HG03280 (cell line): ENCODE measurements at regions not wholly inside any gene's neighbourhood (a gene's known extent, or its start where the extent isn't known, plus 50 kb on each side); places are given as distances from the start of the nearest gene placed in this dataset.
A peak's percentile ranks its signal among the peaks of the same experiment; 100 is the strongest.
"Not testable (repeated sequence)": the region's sequence is repeated elsewhere in the genome, so short reads cannot be mapped to it uniquely, and the experiment has no call there.

ENCODE experiments used
- ATAC-seq: cut with Tn5 transposase; IDR thresholded peaks from one replicate; pipeline ENCODE4 v1.9.1; 2021; ENCODE audit warnings: mild to moderate bottlenecking, moderate library complexity; ENCODE audit not compliant: unreplicated experiment

- ATAC-seq = no peak
Observed at GRCh38 chr1:103353391-103353790, 172.1 kb upstream of the RNPC3 start.

- no peak for ATAC-seq
Observed at GRCh38 chr1:103348136-103348535, 177.4 kb upstream of the RNPC3 start.

GRCh38 chr1:103344930-103345329 lies 180.6 kb upstream of the RNPC3 start:
- no peak for ATAC-seq

GRCh38 chr1:103341377-103341880 lies 184.1 kb upstream of the RNPC3 start:
- ATAC-seq = no peak

GRCh38 chr1:103337779-103338178 lies 187.7 kb upstream of the RNPC3 start:
- peak; percentile 56 for ATAC-seq

- no peak for ATAC-seq
Observed at GRCh38 chr1:103336408-103336807, 189.1 kb upstream of the RNPC3 start.

GRCh38 chr1:103333141-103333540 lies 192.4 kb upstream of the RNPC3 start:
- ATAC-seq = peak; percentile 68

- peak; percentile 68 for ATAC-seq
Observed at GRCh38 chr1:103327054-103327719, 198.3 kb upstream of the RNPC3 start.

- no peak for ATAC-seq
Observed at GRCh38 chr1:103326595-103326994, 198.9 kb upstream of the RNPC3 start.

- ATAC-seq = no peak
Observed at GRCh38 chr1:103309786-103310185, 201.5 kb upstream of the COL11A1 start.

- ATAC-seq = no peak
Observed at GRCh38 chr1:103307751-103308150, 199.4 kb upstream of the COL11A1 start.

GRCh38 chr1:103283841-103284669 lies 175.7 kb upstream of the COL11A1 start:
- no peak for ATAC-seq

- ATAC-seq = no peak
Observed at GRCh38 chr1:103283371-103283770, 175.0 kb upstream of the COL11A1 start.

- no peak for ATAC-seq
Observed at GRCh38 chr1:103275725-103276124, 167.4 kb upstream of the COL11A1 start.

GRCh38 chr1:103274886-103275285 lies 166.6 kb upstream of the COL11A1 start:
- no peak for ATAC-seq

GRCh38 chr1:103273106-103273505 lies 164.8 kb upstream of the COL11A1 start:
- ATAC-seq = no peak

GRCh38 chr1:103271471-103271870 lies 163.1 kb upstream of the COL11A1 start:
- ATAC-seq = not testable (repeated sequence)

- ATAC-seq = no peak
Observed at GRCh38 chr1:103267893-103268292, 159.6 kb upstream of the COL11A1 start.

- no peak for ATAC-seq
Observed at GRCh38 chr1:103267266-103267665, 158.9 kb upstream of the COL11A1 start.

GRCh38 chr1:103266036-103266435 lies 157.7 kb upstream of the COL11A1 start:
- no peak for ATAC-seq

GRCh38 chr1:103265551-103265950 lies 157.2 kb upstream of the COL11A1 start:
- no peak for ATAC-seq

- no peak for ATAC-seq
Observed at GRCh38 chr1:103259982-103260381, 151.7 kb upstream of the COL11A1 start.
